GM18909 (cell line): ENCODE measurements at regions not wholly inside any gene's neighbourhood (a gene's known extent, or its start where the extent isn't known, plus 50 kb on each side); places are given as distances from the start of the nearest gene placed in this dataset.

Experiments used
- ATAC-seq: cut with Tn5 transposase; IDR thresholded peaks from one replicate; pipeline ENCODE4 v1.9.1; 2021; ENCODE audit warnings: mild to moderate bottlenecking; ENCODE audit not compliant: unreplicated experiment, poor library complexity

- ATAC-seq = no peak
These were observed 439.8 kb downstream of the ZSWIM6 start for GRCh38 chr5:61771808-61772207.

- ATAC-seq = no peak
These were observed 443.8 kb downstream of the ZSWIM6 start for GRCh38 chr5:61775901-61776300.

- no peak for ATAC-seq
These were observed 445.2 kb downstream of the ZSWIM6 start for GRCh38 chr5:61777292-61777691.

- ATAC-seq = no peak
These were observed 447.7 kb downstream of the ZSWIM6 start for GRCh38 chr5:61779743-61780142.

GRCh38 chr5:61783481-61783880 is 451.4 kb downstream of the ZSWIM6 start:
- no peak for ATAC-seq

- no peak for ATAC-seq
These were observed 452.3 kb downstream of the ZSWIM6 start for GRCh38 chr5:61784341-61784740.

- ATAC-seq = no peak
These were observed 456.5 kb downstream of the ZSWIM6 start for GRCh38 chr5:61788548-61788947.

GRCh38 chr5:61790007-61790406 is 457.9 kb downstream of the ZSWIM6 start:
- ATAC-seq = no peak

GRCh38 chr5:61790678-61791077 is 458.6 kb downstream of the ZSWIM6 start:
- peak; percentile 82 for ATAC-seq

GRCh38 chr5:61796773-61797172 is 464.7 kb downstream of the ZSWIM6 start:
- no peak for ATAC-seq

- ATAC-seq = no peak
These were observed 468.4 kb downstream of the ZSWIM6 start for GRCh38 chr5:61800450-61800849.

- ATAC-seq = no peak
These were observed 469.1 kb downstream of the ZSWIM6 start for GRCh38 chr5:61801174-61801573.

GRCh38 chr5:61802456-61802855 is 470.4 kb downstream of the ZSWIM6 start:
- no peak for ATAC-seq

- ATAC-seq = no peak
These were observed 473.0 kb downstream of the ZSWIM6 start for GRCh38 chr5:61805101-61805500.

GRCh38 chr5:61806491-61807020 is 474.5 kb downstream of the ZSWIM6 start:
- ATAC-seq = no peak

- ATAC-seq = no peak
These were observed 476.0 kb downstream of the ZSWIM6 start for GRCh38 chr5:61808091-61808490.

GRCh38 chr5:61808909-61809308 is 476.9 kb downstream of the ZSWIM6 start:
- ATAC-seq = no peak

GRCh38 chr5:61809651-61810050 is 477.6 kb downstream of the ZSWIM6 start:
- no peak for ATAC-seq

GRCh38 chr5:61811052-61811451 is 479.0 kb downstream of the ZSWIM6 start:
- no peak for ATAC-seq

- ATAC-seq = no peak
These were observed 481.3 kb downstream of the ZSWIM6 start for GRCh38 chr5:61813361-61813760.

GRCh38 chr5:61815339-61815738 is 483.3 kb downstream of the ZSWIM6 start:
- no peak for ATAC-seq

GRCh38 chr5:61816146-61816545 is 484.1 kb downstream of the ZSWIM6 start:
- ATAC-seq = no peak
